Neural cell (in vitro differentiated cells): ENCODE measurements at regions not wholly inside any gene's neighbourhood (a gene's known extent, or its start where the extent isn't known, plus 50 kb on each side); places are given as distances from the start of the nearest gene placed in this dataset.

Experiments used
- CTCF ChIP-seq: fragments of 450-650 bp; IDR thresholded peaks from 2 replicates; pipeline ENCODE4 v1.5.1; 2014; ENCODE audit warnings: antibody characterized with exemption, mild to moderate bottlenecking, moderate library complexity; ENCODE audit not compliant: poor library complexity, severe bottlenecking
- EP300 ChIP-seq: fragments of 450-650 bp; conservative IDR thresholded peaks from 2 replicates; pipeline ENCODE4 v1.6.1; 2014; ENCODE audit warnings: antibody characterized with exemption, mild to moderate bottlenecking, moderate library complexity; ENCODE audit not compliant: poor library complexity, severe bottlenecking
- POLR2AphosphoS5 ChIP-seq: IDR thresholded peaks from 2 replicates; pipeline ENCODE4 v1.6.1; 2012
- SMC3 ChIP-seq: fragments of 450-650 bp; conservative IDR thresholded peaks from 2 replicates; pipeline ENCODE4 v1.6.1; 2014; ENCODE audit warnings: antibody characterized with exemption, mild to moderate bottlenecking, moderate library complexity; ENCODE audit not compliant: poor library complexity

GRCh38 chr2:146873646-146874259 lies 971.1 kb upstream of the ACVR2A start:
- TF ChIP-seq CTCF (no peak), EP300 (no peak), POLR2AphosphoS5 (no peak), SMC3 (no peak)
